GM10248 (cell line): ENCODE measurements at regions not wholly inside any gene's neighbourhood (a gene's known extent, or its start where the extent isn't known, plus 50 kb on each side); places are given as distances from the start of the nearest gene placed in this dataset.

Experiments used
- CTCF ChIA-PET: fragments of 300-600 bp; sonication (Branson Sonifier 250); formaldehyde crosslinking; extraction: SDS; loops from one replicate; lab custom pipeline; 2021; ENCODE audit warnings: antibody characterized with exemption; lab: Yijun Ruan, JAX
- POLR2A ChIA-PET: fragments of 350-650 bp; sonication (Branson Sonifier 250); formaldehyde crosslinking; extraction: SDS; loops from one replicate; lab custom pipeline; 2020; ENCODE audit warnings: antibody characterized with exemption; lab: Yijun Ruan, JAX
- DNase-seq: peaks from one replicate; pipeline ENCODE4 v3.0.0; 2012; ENCODE audit errors: extremely low spot score
- TF ChIP-seq, protein P1 (sequence below): IDR thresholded peaks from 2 replicates; pipeline ENCODE4 v1.5.1; 2012; ENCODE audit warnings: mild to moderate bottlenecking, low read depth; ENCODE audit errors: extremely low read depth, missing control alignments, control extremely low read depth

- ChIA-PET POLR2A (no interaction called here), CTCF (no interaction called here)
- TF ChIP-seq, protein P1, sequence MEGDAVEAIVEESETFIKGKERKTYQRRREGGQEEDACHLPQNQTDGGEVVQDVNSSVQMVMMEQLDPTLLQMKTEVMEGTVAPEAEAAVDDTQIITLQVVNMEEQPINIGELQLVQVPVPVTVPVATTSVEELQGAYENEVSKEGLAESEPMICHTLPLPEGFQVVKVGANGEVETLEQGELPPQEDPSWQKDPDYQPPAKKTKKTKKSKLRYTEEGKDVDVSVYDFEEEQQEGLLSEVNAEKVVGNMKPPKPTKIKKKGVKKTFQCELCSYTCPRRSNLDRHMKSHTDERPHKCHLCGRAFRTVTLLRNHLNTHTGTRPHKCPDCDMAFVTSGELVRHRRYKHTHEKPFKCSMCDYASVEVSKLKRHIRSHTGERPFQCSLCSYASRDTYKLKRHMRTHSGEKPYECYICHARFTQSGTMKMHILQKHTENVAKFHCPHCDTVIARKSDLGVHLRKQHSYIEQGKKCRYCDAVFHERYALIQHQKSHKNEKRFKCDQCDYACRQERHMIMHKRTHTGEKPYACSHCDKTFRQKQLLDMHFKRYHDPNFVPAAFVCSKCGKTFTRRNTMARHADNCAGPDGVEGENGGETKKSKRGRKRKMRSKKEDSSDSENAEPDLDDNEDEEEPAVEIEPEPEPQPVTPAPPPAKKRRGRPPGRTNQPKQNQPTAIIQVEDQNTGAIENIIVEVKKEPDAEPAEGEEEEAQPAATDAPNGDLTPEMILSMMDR = no peak
- DNase-seq = no peak
Measured at GRCh38 chr4:138857416-138857815, 158.2 kb upstream of the NOCT start.

- CTCF ChIA-PET = interaction anchor here (2.3 kb wide), 1 partner anchor 19 kb away, joined by 5 read pairs; no protein-coding TSS in a partner anchor
- TF ChIP-seq, protein P1 = no peak
- no peak for DNase-seq
- POLR2A ChIA-PET = no interaction called here
Measured at GRCh38 chr4:138852681-138853080, 162.9 kb upstream of the NOCT start.

DNA sequence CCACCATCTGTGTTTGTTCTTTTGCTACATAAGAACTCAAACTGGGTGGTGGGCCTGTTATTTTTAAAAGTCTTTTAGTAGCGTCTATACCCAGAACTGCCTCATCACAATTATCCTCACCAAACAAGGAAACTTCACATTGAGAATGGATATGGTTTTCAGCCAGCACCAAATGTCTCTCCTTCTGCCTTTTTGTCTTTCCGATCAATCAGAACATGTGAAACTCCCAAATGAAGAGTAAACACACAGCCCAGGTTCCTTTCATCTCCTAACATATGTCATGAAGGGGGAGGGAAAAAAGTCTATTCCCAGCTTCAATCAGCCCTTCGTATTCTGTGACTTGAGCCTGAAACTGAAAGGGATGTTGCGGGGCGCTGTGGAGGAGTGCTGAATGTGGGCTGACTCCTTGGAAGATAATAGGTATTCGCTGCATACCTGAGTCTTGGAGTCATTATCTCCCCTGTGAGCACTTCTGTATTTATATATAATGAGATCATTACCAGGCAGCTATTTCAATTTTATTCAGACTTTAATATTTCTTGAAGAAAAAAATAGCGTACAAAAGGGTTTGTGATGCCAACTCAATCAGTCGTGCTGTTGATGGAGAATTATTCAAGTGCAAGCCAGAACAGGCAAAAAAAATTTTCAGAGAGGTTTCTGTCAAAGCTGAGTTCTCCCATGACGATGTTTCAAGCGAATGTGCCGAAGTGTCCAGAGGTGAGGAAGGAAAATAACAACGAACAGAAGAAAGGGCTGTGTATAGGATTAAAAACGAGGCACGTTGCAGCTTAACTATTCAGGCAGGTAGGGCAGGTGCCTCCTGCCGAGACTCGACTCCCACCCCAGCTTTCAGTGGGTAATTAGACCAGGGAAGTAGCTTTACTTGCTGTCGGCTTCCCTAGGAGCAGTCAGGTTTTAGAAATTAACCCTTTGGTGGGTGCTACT is 163.9 kb upstream of the NOCT start:
- DNase-seq = no peak
- CTCF ChIA-PET = interaction anchor here (2.3 kb wide), 1 partner anchor 20 kb away, joined by 5 read pairs; no protein-coding TSS in a partner anchor
- POLR2A ChIA-PET = no interaction called here
- TF ChIP-seq, protein P1 = no peak

GRCh38 chr4:138845664-138846063 is 169.9 kb upstream of the NOCT start:
- ChIA-PET POLR2A (no interaction called here), CTCF (interaction anchor here (1.4 kb wide), 2 partner anchors 8 to 25 kb away, joined by 4 to 5 read pairs; no protein-coding TSS in a partner anchor)
- DNase-seq = no peak
- TF ChIP-seq, protein P1 = no peak

GRCh38 chr4:138845054-138845453 is 170.5 kb upstream of the NOCT start:
- CTCF ChIA-PET = interaction anchor here (1.4 kb wide), 1 partner anchor 26 kb away, joined by 5 read pairs; no protein-coding TSS in a partner anchor
- TF ChIP-seq, protein P1 = no peak
- no peak for DNase-seq
- POLR2A ChIA-PET = no interaction called here

DNA sequence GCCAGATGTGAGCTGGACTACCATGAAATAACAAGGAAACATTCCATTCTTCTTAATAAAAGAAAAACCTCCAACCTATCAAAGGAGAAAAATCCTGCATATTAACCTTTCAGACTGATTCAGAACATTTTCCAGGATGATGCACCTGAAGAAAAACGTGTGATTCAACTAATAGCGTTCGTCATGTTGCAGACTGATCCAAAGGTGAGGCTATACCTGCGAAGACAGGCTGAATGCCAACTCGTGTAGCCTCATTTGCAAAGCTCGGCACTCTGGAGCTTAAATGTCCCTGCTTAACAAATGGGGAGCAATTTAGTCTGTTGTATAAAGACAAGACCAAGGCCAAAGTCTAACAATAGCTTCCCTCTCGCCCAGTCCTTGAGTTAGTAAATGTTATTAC is 172.0 kb upstream of the NOCT start:
- no peak for DNase-seq
- ChIA-PET CTCF (interaction anchor here (1.3 kb wide), 1 partner anchor 28 kb away, joined by 5 read pairs; no protein-coding TSS in a partner anchor), POLR2A (no interaction called here)
- TF ChIP-seq, protein P1 = no peak
